Breast epithelium (tissue), 3 donors: ENCODE measurements at regions not wholly inside any gene's neighbourhood (a gene's known extent, or its start where the extent isn't known, plus 50 kb on each side); places are given as distances from the start of the nearest gene placed in this dataset.

Source experiments
- POLR2AphosphoS5 ChIP-seq, 3 donors: sonication (generic); formaldehyde crosslinking; IDR thresholded peaks; one replicate each; pipeline ENCODE4 v1.6.1; 2017; ENCODE audit warnings: antibody characterized with exemption in 3 of 3
- TF ChIP-seq, protein P1 (sequence below), 3 donors: fragments of 450-650 bp; IDR thresholded peaks; one replicate each; pipeline ENCODE4 v1.5.1; 2016 to 2017; ENCODE audit warnings: antibody characterized with exemption in 3 of 3, mild to moderate bottlenecking in 3 of 3, moderate library complexity in 3 of 3

DNA sequence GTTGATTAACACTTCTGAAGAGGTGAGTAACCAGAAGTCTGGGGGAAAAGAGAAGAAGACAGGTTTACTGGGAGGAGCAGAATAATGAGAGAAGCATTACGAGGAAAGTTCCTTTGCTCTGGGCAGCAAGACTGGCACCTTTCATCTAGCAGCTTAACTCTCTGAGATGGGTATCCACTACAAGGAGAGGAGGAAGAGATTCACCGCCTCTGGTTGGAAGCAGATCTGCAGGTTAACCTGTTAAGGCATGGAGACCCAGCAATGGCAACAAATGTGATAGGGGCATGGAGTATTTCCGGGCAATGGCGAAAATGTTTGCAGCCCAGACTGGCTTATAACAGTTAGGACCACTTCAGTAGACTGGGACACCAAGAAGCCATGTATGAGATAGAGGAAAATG lies 162.2 kb downstream of the TFEC start:
- no peak for TF ChIP-seq POLR2AphosphoS5 (IDR thresholded peaks at IDR 0.05)
- TF ChIP-seq, protein P1, sequence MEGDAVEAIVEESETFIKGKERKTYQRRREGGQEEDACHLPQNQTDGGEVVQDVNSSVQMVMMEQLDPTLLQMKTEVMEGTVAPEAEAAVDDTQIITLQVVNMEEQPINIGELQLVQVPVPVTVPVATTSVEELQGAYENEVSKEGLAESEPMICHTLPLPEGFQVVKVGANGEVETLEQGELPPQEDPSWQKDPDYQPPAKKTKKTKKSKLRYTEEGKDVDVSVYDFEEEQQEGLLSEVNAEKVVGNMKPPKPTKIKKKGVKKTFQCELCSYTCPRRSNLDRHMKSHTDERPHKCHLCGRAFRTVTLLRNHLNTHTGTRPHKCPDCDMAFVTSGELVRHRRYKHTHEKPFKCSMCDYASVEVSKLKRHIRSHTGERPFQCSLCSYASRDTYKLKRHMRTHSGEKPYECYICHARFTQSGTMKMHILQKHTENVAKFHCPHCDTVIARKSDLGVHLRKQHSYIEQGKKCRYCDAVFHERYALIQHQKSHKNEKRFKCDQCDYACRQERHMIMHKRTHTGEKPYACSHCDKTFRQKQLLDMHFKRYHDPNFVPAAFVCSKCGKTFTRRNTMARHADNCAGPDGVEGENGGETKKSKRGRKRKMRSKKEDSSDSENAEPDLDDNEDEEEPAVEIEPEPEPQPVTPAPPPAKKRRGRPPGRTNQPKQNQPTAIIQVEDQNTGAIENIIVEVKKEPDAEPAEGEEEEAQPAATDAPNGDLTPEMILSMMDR (IDR thresholded peaks at IDR 0.05), result no peak
